Fibroblast of lung (primary cell): ENCODE measurements at regions not wholly inside any gene's neighbourhood (a gene's known extent, or its start where the extent isn't known, plus 50 kb on each side); places are given as distances from the start of the nearest gene placed in this dataset.

ENCODE experiments used
- DNase-seq, 2 donors: peaks; one replicate each; pipeline versions ENCODE4 v3.0.0 to v3.0.0-alpha.2; 2010; ENCODE audit warnings: low read depth in 2 of 2
- H2AFZ ChIP-seq: 2 replicates; pipeline ENCODE4 v1.5.1; 2012; ENCODE audit warnings: low read length, control low read depth, inconsistent platforms
- H3K27ac ChIP-seq: 2 replicates; pipeline ENCODE4 v1.5.1; 2011; ENCODE audit warnings: low read length, control low read depth; ENCODE audit not compliant: insufficient read depth
- H3K27me3 ChIP-seq: 2 replicates; pipeline ENCODE4 v1.5.1; 2011; ENCODE audit warnings: mild to moderate bottlenecking, low read length; ENCODE audit not compliant: control insufficient read depth, insufficient read depth
- H3K36me3 ChIP-seq: 2 replicates; pipeline ENCODE4 v1.5.1; 2011; ENCODE audit warnings: low read length; ENCODE audit not compliant: control insufficient read depth, insufficient read depth
- H3K4me1 ChIP-seq: 2 replicates; pipeline ENCODE4 v1.5.1; 2011; ENCODE audit warnings: low read length; ENCODE audit not compliant: control insufficient read depth, insufficient read depth; ENCODE audit errors: extremely low read depth
- H3K4me2 ChIP-seq: 2 replicates; pipeline ENCODE4 v1.5.1; 2011; ENCODE audit warnings: low read length, control low read depth; ENCODE audit not compliant: insufficient read depth; ENCODE audit errors: extremely low read depth
- H3K4me3 ChIP-seq, 4 experiments: fragments of 200-600 bp in 1 of 4; sonication (generic) in 1 of 4; replicated peaks in 1 of 4; 2 replicates each; pipeline ENCODE4 v1.5.1; 2011 to 2016; ENCODE audit warnings: low read length in 4 of 4, low read depth in 3 of 4, mild to moderate bottlenecking in 3 of 4, control low read depth in 2 of 4, inconsistent platforms in 1 of 4, mixed read lengths in 1 of 4; ENCODE audit not compliant: insufficient read depth in 1 of 4; ENCODE audit errors: control extremely low read depth in 1 of 4
- H3K79me2 ChIP-seq: 2 replicates; pipeline ENCODE4 v1.5.1; 2012; ENCODE audit warnings: mild to moderate bottlenecking, low read length, inconsistent platforms; ENCODE audit not compliant: control insufficient read depth, insufficient read depth
- H3K9ac ChIP-seq: 2 replicates; pipeline ENCODE4 v1.5.1; 2011; ENCODE audit warnings: mild to moderate bottlenecking, low read length, control low read depth; ENCODE audit not compliant: insufficient read depth
- H3K9me3 ChIP-seq: 2 replicates; pipeline ENCODE4 v1.5.1; 2012; ENCODE audit warnings: low read depth, low read length; ENCODE audit not compliant: control insufficient read depth, insufficient read depth
- H4K20me1 ChIP-seq: 2 replicates; pipeline ENCODE4 v1.5.1; 2011; ENCODE audit warnings: low read length; ENCODE audit not compliant: control insufficient read depth, insufficient read depth; ENCODE audit errors: extremely low read depth
- CTCF ChIP-seq, 2 donors: IDR thresholded peaks in 1 of 2; conservative IDR thresholded peaks in 1 of 2; 1 replicate in 1 of 2; 2 replicates in 1 of 2; pipeline ENCODE4 v1.5.1; 2011 to 2012; ENCODE audit warnings: low read length in 2 of 2, control low read depth in 1 of 2, inconsistent platforms in 1 of 2, low read depth in 1 of 2, mild to moderate bottlenecking in 1 of 2
- EZH2 ChIP-seq: IDR thresholded peaks from 2 replicates; pipeline ENCODE4 v1.5.1; 2012; ENCODE audit warnings: low read length, control low read depth, mild to moderate bottlenecking; ENCODE audit errors: missing control alignments

GRCh38 chrX:34381241-34381640, 249.1 kb upstream of the FAM47A start:
- Histone ChIP-seq H3K79me2 (no peaks in the 10 kb centered on the region), H3K4me3 (no peak overlapping the region), H3K36me3 (no peaks in the 10 kb centered on the region), H3K9ac (no peak overlapping the region), H3K27me3 (no peaks in the 10 kb centered on the region), H3K9me3 (no peaks in the 10 kb centered on the region), H2AFZ (no peak overlapping the region), H3K4me1 (no peaks in the 10 kb centered on the region), H4K20me1 (no peaks in the 10 kb centered on the region), H3K27ac (no peak overlapping the region), H3K4me2 (no peak overlapping the region)
- DNase-seq = no peak
- TF ChIP-seq EZH2 (no peak), CTCF (conservative IDR thresholded peaks at IDR 0.05 in 1 of 2, IDR thresholded peaks at IDR 0.05 in 1 of 2; ENCODE audit: low read depth in 1 of 2, low read length in 2 of 2) (no peak)

DNA sequence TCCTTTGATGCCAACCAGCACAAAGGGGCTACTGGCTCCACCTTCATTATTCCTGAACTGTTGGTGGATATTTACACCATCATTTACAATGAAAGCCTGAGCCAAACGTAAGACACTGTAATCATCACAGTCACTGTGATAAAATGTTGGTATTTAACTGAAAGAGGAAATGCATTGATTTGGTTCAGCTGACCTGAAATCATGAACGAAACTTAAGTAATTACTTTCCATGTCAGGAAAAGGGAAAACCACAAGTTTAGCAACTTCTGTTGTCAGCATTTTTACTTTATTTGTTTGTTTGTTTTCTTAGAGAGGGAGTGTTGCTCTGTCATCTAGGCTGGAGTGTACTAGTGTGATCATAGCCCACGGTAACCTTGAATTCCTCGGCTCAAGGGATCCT, 247.8 kb upstream of the FAM47A start:
- no peaks in the 10 kb centered on the region for H3K27me3 ChIP-seq
- DNase-seq = peak in 1 of 2 donors; percentile 3
- no peaks in the 10 kb centered on the region for H3K36me3 ChIP-seq
- no peaks in the 10 kb centered on the region for H3K79me2 ChIP-seq
- H3K9me3 ChIP-seq = no peaks in the 10 kb centered on the region
- no peak overlapping the region for H3K9ac ChIP-seq
- no peak overlapping the region for H3K4me2 ChIP-seq
- TF ChIP-seq CTCF (conservative IDR thresholded peaks at IDR 0.05 in 1 of 2, IDR thresholded peaks at IDR 0.05 in 1 of 2; ENCODE audit: low read depth in 1 of 2, low read length in 2 of 2) (no peak), EZH2 (no peak)
- H2AFZ ChIP-seq = no peak overlapping the region
- no peaks in the 10 kb centered on the region for H3K4me1 ChIP-seq
- H4K20me1 ChIP-seq = no peaks in the 10 kb centered on the region
- no peak overlapping the region for H3K27ac ChIP-seq
- H3K4me3 ChIP-seq = no peak overlapping the region

GRCh38 chrX:34377645-34378044, 245.5 kb upstream of the FAM47A start:
- Histone ChIP-seq H3K36me3 (no peaks in the 10 kb centered on the region), H3K4me1 (no peaks in the 10 kb centered on the region), H3K4me2 (no peak overlapping the region), H2AFZ (no peak overlapping the region), H3K27ac (no peak overlapping the region), H3K79me2 (no peaks in the 10 kb centered on the region), H3K9ac (no peak overlapping the region), H3K27me3 (no peaks in the 10 kb centered on the region), H3K9me3 (no peaks in the 10 kb centered on the region), H3K4me3 (no peak overlapping the region), H4K20me1 (no peaks in the 10 kb centered on the region)
- no peak for TF ChIP-seq CTCF (conservative IDR thresholded peaks at IDR 0.05 in 1 of 2, IDR thresholded peaks at IDR 0.05 in 1 of 2; ENCODE audit: low read depth in 1 of 2, low read length in 2 of 2)
- TF ChIP-seq EZH2 = no peak
- DNase-seq = no peak
